Parathyroid adenoma (tissue), 2 donors: ENCODE measurements at regions not wholly inside any gene's neighbourhood (a gene's known extent, or its start where the extent isn't known, plus 50 kb on each side); places are given as distances from the start of the nearest gene placed in this dataset.

Source experiments
- H2AFZ ChIP-seq: fragments of 300-600 bp; sonication (generic); one replicate; pipeline ENCODE4 v1.7.0; 2017; ENCODE audit warnings: antibody characterized with exemption, mild to moderate bottlenecking
- H3K27ac ChIP-seq: fragments of 300-600 bp; sonication (generic); one replicate; pipeline ENCODE4 v1.7.0; 2017
- H3K27me3 ChIP-seq: fragments of 300-600 bp; sonication (generic); one replicate; pipeline ENCODE4 v1.7.0; 2017; ENCODE audit warnings: low read length; ENCODE audit not compliant: control insufficient read depth, insufficient read depth
- H3K36me3 ChIP-seq: fragments of 300-600 bp; sonication (generic); one replicate; pipeline ENCODE4 v1.7.0; 2017; ENCODE audit warnings: low read length; ENCODE audit not compliant: control insufficient read depth, insufficient read depth
- H3K4me1 ChIP-seq: fragments of 300-600 bp; sonication (generic); one replicate; pipeline ENCODE4 v1.7.0; 2017; ENCODE audit warnings: control low read depth
- H3K4me2 ChIP-seq: fragments of 300-600 bp; sonication (generic); one replicate; pipeline ENCODE4 v1.7.0; 2017; ENCODE audit warnings: low read length
- H3K4me3 ChIP-seq: fragments of 300-600 bp; sonication (generic); one replicate; pipeline ENCODE4 v1.7.0; 2017; ENCODE audit warnings: low read depth, low read length
- H3K79me2 ChIP-seq: fragments of 300-600 bp; sonication (generic); one replicate; pipeline ENCODE4 v1.7.0; 2017; ENCODE audit warnings: control low read depth
- H3K9ac ChIP-seq: fragments of 300-600 bp; sonication (generic); one replicate; pipeline ENCODE4 v1.7.0; 2017; ENCODE audit warnings: mild to moderate bottlenecking
- H3K9me3 ChIP-seq: fragments of 300-600 bp; sonication (generic); one replicate; pipeline ENCODE4 v1.7.0; 2017; ENCODE audit warnings: low read length; ENCODE audit not compliant: control insufficient read depth
- TF ChIP-seq, protein P1 (sequence below): fragments of 300-600 bp; sonication (generic); IDR thresholded peaks from one replicate; pipeline ENCODE4 v1.7.0; 2017; ENCODE audit warnings: antibody characterized with exemption, mild to moderate bottlenecking
- donor health status: primary hyperparathyroidism.

DNA sequence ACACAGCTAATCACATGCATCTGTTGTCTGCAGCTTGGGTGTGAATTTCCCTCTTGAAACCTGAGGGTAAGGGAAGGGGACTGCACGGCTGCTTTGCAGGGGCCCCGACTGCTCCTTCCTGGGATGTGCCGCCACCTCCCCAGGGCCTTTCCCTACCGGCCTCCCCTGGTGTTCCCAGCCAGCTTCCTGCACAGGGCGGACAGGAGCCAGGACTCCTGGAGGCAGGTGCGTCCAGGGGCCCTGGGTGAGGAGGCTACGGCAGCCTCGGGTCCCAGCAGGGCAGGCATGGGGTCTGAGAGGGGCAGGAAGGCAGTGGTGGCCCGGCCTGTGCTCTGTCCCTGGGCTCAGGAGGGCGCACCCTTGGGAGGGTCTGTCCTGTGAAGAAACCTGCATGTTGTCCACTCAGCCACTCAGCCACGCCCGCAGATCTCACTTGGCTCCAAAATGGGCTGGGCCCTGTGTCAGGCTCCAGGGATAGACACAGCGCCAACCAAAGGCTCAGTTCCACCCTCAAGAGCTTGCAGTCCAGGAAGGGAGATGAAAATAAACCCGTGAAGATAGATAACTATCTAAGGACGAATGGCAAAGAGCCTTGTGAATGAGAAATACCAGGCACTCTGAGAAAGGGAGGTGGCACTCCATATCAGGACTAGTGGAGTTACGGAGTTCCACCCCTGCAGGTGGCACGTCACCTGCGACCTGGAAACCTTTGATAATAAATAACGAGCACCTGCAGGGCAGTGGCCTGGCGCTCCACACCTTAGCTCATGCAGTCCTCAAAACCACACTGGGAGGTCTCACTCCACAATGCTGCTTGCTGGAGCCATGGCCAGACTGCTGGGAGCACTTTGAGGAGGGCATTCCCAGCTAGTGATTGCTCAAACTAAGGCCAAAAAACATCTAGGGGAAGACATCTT lies 427.4 kb downstream of the AACS start:
- Histone ChIP-seq H3K4me2 (no peak overlapping the region), H3K9ac (no peak overlapping the region), H2AFZ (no peak overlapping the region), H3K79me2 (no peaks in the 10 kb centered on the region), H3K27ac (no peak overlapping the region), H3K9me3 (no peaks in the 10 kb centered on the region), H3K4me1 (no peaks in the 10 kb centered on the region), H3K4me3 (no peak overlapping the region), H3K36me3 (no peaks in the 10 kb centered on the region), H3K27me3 (no peaks in the 10 kb centered on the region)
- TF ChIP-seq, protein P1, sequence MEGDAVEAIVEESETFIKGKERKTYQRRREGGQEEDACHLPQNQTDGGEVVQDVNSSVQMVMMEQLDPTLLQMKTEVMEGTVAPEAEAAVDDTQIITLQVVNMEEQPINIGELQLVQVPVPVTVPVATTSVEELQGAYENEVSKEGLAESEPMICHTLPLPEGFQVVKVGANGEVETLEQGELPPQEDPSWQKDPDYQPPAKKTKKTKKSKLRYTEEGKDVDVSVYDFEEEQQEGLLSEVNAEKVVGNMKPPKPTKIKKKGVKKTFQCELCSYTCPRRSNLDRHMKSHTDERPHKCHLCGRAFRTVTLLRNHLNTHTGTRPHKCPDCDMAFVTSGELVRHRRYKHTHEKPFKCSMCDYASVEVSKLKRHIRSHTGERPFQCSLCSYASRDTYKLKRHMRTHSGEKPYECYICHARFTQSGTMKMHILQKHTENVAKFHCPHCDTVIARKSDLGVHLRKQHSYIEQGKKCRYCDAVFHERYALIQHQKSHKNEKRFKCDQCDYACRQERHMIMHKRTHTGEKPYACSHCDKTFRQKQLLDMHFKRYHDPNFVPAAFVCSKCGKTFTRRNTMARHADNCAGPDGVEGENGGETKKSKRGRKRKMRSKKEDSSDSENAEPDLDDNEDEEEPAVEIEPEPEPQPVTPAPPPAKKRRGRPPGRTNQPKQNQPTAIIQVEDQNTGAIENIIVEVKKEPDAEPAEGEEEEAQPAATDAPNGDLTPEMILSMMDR: no peak

DNA sequence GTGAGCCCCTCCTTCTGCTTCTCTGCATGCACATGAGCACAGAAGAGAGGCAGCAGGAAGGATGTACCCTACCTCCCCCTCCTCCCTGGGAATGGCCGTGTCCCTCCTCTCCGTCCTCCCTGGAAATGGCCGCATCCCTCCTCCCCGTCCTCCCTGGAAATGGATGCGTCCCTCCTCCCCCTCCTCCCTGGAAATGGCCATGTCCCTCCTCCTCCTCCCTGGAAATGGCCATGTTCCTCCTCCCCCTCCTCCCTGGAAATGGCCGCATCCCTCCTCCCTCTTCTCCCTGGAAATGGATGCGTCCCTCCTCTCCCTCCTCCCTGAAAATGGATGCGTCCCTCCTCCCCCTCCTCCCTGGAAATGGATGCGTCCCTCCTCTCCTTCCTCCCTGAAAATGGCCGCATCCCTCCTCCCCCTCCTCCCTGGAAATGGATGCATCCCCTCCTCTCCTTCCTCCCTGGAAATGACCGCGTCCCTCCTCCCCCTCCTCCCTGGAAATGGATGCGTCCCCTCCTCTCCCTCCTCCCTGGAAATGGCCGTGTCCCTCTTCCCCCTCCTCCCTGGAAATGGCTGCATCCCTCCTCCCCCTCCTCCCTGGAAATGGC lies 428.6 kb downstream of the AACS start:
- H3K9ac ChIP-seq: no peak overlapping the region
- H3K79me2 ChIP-seq: no peaks in the 10 kb centered on the region

DNA sequence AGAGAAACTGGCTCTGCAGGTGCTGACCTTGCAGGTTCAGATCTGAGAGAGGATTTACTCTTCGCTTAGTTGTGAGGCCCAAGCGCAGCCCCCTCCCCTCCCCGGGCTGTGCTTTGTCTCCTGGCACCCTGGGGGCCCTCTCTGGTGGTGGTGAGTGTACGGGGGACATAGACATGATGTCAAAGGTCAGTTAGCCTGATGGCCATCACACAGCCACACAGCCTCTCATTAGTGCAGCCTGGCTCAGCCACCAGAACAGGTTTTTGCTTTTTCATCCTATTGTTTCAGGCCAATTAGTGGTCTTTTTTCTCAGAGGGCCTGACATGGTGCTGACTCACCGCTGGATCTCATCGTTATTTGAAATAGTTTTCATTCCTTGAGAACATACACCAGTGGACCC lies 437.9 kb downstream of the AACS start:
- no peaks in the 10 kb centered on the region for H3K9me3 ChIP-seq
- H3K4me1 ChIP-seq: no peaks in the 10 kb centered on the region
- H3K27ac ChIP-seq: no peak overlapping the region
- H3K4me2 ChIP-seq: no peak overlapping the region
- no peaks in the 10 kb centered on the region for H3K27me3 ChIP-seq
- H3K4me3 ChIP-seq: no peak overlapping the region
- no peaks in the 10 kb centered on the region for H3K36me3 ChIP-seq
- no peak overlapping the region for H3K9ac ChIP-seq
- no peaks in the 10 kb centered on the region for H3K79me2 ChIP-seq
- H2AFZ ChIP-seq: no peak overlapping the region
- TF ChIP-seq, protein P1: no peak

More for the DNA sequence above, 428.6 kb downstream of the AACS start:
- Histone ChIP-seq H3K9me3 (no peaks in the 10 kb centered on the region), H2AFZ (no peak overlapping the region), H3K36me3 (no peaks in the 10 kb centered on the region), H3K4me2 (no peak overlapping the region), H3K4me3 (no peak overlapping the region), H3K4me1 (no peaks in the 10 kb centered on the region), H3K27ac (no peak overlapping the region), H3K27me3 (no peaks in the 10 kb centered on the region)
- TF ChIP-seq, protein P1: no peak

- TF ChIP-seq, protein P1: no peak
Observed at GRCh38 chr12:125509195-125509594, 444.0 kb downstream of the AACS start.

More at GRCh38 chr12:125509195-125509594, 444.0 kb downstream of the AACS start:
- Histone ChIP-seq H2AFZ (no peak overlapping the region), H3K79me2 (no peaks in the 10 kb centered on the region), H3K36me3 (no peaks in the 10 kb centered on the region), H3K4me2 (no peak overlapping the region), H3K9ac (no peak overlapping the region), H3K4me3 (no peak overlapping the region), H3K9me3 (no peaks in the 10 kb centered on the region), H3K4me1 (no peaks in the 10 kb centered on the region), H3K27ac (no peak overlapping the region), H3K27me3 (no peaks in the 10 kb centered on the region)
